ENCODE measurements at regions not wholly inside any gene's neighbourhood (a gene's known extent, or its start where the extent isn't known, plus 50 kb on each side); places are given as distances from the start of the nearest gene placed in this dataset.

- Mint-ChIP-seq H3K4me3 (ENCODE audit: unreplicated experiment) (no peak overlapping the region), H3K36me3 (ENCODE audit: unreplicated experiment) (no peaks in the 10 kb centered on the region), H3K9me3 (ENCODE audit: unreplicated experiment) (peaks cover 3% of the 10 kb centered on the region), H3K27me3 (ENCODE audit: unreplicated experiment) (no peaks in the 10 kb centered on the region), H3K27ac (ENCODE audit: unreplicated experiment) (no peak overlapping the region), H3K4me1 (ENCODE audit: low read depth, unreplicated experiment) (no peaks in the 10 kb centered on the region)
- TF ChIP-seq, protein P1, sequence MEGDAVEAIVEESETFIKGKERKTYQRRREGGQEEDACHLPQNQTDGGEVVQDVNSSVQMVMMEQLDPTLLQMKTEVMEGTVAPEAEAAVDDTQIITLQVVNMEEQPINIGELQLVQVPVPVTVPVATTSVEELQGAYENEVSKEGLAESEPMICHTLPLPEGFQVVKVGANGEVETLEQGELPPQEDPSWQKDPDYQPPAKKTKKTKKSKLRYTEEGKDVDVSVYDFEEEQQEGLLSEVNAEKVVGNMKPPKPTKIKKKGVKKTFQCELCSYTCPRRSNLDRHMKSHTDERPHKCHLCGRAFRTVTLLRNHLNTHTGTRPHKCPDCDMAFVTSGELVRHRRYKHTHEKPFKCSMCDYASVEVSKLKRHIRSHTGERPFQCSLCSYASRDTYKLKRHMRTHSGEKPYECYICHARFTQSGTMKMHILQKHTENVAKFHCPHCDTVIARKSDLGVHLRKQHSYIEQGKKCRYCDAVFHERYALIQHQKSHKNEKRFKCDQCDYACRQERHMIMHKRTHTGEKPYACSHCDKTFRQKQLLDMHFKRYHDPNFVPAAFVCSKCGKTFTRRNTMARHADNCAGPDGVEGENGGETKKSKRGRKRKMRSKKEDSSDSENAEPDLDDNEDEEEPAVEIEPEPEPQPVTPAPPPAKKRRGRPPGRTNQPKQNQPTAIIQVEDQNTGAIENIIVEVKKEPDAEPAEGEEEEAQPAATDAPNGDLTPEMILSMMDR (IDR thresholded peaks at IDR 0.05; ENCODE audit: partially characterized antibody, unreplicated experiment), result no peak
- DNase-seq, result no peak
These were observed 150.9 kb downstream of the ZNF22 start for GRCh38 chr10:45151467-45152214.

GRCh38 chr10:45152726-45153125 lies 152.0 kb downstream of the ZNF22 start:
- no peaks in the 10 kb centered on the region for H3K27me3 Mint-ChIP-seq (ENCODE audit: unreplicated experiment)
- no peaks in the 10 kb centered on the region for H3K4me1 Mint-ChIP-seq (ENCODE audit: low read depth, unreplicated experiment)
- H3K27ac Mint-ChIP-seq (ENCODE audit: unreplicated experiment), result no peak overlapping the region
- DNase-seq, result no peak
- peaks cover 3% of the 10 kb centered on the region for H3K9me3 Mint-ChIP-seq (ENCODE audit: unreplicated experiment)
- H3K4me3 Mint-ChIP-seq (ENCODE audit: unreplicated experiment), result no peak overlapping the region
- TF ChIP-seq, protein P1 (IDR thresholded peaks at IDR 0.05; ENCODE audit: partially characterized antibody, unreplicated experiment), result no peak
- no peaks in the 10 kb centered on the region for H3K36me3 Mint-ChIP-seq (ENCODE audit: unreplicated experiment)

- no peaks in the 10 kb centered on the region for H3K36me3 Mint-ChIP-seq (ENCODE audit: unreplicated experiment)
These were observed 153.8 kb downstream of the ZNF22 start for GRCh38 chr10:45154502-45154901.

DNA sequence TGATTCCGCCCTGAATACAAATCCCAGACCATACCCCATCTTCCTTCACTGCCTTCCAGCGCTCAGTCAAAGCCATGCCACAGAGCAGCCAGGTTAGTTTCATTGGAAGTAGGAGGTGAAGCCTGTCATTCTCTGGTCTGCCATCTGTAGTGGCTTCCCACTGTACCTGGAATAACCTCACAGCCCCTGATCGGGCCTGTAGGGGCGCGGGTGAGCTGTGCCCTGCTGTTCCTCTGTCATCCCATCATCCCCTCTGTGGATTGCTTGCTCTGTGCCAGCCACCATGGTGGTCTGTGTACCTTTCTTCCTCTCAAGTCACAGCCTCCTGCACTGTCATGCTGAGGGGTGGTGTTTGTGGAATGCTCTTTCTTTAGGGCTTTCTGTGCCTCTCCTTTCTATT lies 155.1 kb downstream of the ZNF22 start:
- no peaks in the 10 kb centered on the region for H3K4me1 Mint-ChIP-seq (ENCODE audit: low read depth, unreplicated experiment)
- TF ChIP-seq, protein P1 (IDR thresholded peaks at IDR 0.05; ENCODE audit: partially characterized antibody, unreplicated experiment), result no peak
- no peaks in the 10 kb centered on the region for H3K36me3 Mint-ChIP-seq (ENCODE audit: unreplicated experiment)
- no peak overlapping the region for H3K4me3 Mint-ChIP-seq (ENCODE audit: unreplicated experiment)
- peaks cover 3% of the 10 kb centered on the region for H3K9me3 Mint-ChIP-seq (ENCODE audit: unreplicated experiment)
- no peaks in the 10 kb centered on the region for H3K27me3 Mint-ChIP-seq (ENCODE audit: unreplicated experiment)
- no peak overlapping the region for H3K27ac Mint-ChIP-seq (ENCODE audit: unreplicated experiment)
- DNase-seq, result no peak

More at GRCh38 chr10:45154502-45154901, 153.8 kb downstream of the ZNF22 start:
- Mint-ChIP-seq H3K27me3 (ENCODE audit: unreplicated experiment) (no peaks in the 10 kb centered on the region), H3K4me3 (ENCODE audit: unreplicated experiment) (no peak overlapping the region), H3K4me1 (ENCODE audit: low read depth, unreplicated experiment) (no peaks in the 10 kb centered on the region), H3K27ac (ENCODE audit: unreplicated experiment) (no peak overlapping the region), H3K9me3 (ENCODE audit: unreplicated experiment) (peaks cover 3% of the 10 kb centered on the region)
- TF ChIP-seq, protein P1 (IDR thresholded peaks at IDR 0.05; ENCODE audit: partially characterized antibody, unreplicated experiment), result no peak
- DNase-seq, result no peak

- H3K36me3 Mint-ChIP-seq (ENCODE audit: unreplicated experiment), result no peaks in the 10 kb centered on the region
- no peak overlapping the region for H3K27ac Mint-ChIP-seq (ENCODE audit: unreplicated experiment)
- no peak overlapping the region for H3K4me3 Mint-ChIP-seq (ENCODE audit: unreplicated experiment)
- no peaks in the 10 kb centered on the region for H3K27me3 Mint-ChIP-seq (ENCODE audit: unreplicated experiment)
- no peaks in the 10 kb centered on the region for H3K4me1 Mint-ChIP-seq (ENCODE audit: low read depth, unreplicated experiment)
- TF ChIP-seq, protein P1 (IDR thresholded peaks at IDR 0.05; ENCODE audit: partially characterized antibody, unreplicated experiment), result no peak
- no peak for DNase-seq
- H3K9me3 Mint-ChIP-seq (ENCODE audit: unreplicated experiment), result peaks cover 3% of the 10 kb centered on the region
These were observed 155.1 kb downstream of the OR13A1 start for GRCh38 chr10:45160271-45160670.

Data from glutamatergic neuron (in vitro differentiated cells).